ENCODE measurements at regions not wholly inside any gene's neighbourhood (a gene's known extent, or its start where the extent isn't known, plus 50 kb on each side); places are given as distances from the start of the nearest gene placed in this dataset.

GRCh38 chr1:31507676-31508530 is 68.4 kb upstream of the TINAGL1 start:
- no peak for TF ChIP-seq CTCF (IDR thresholded peaks at IDR 0.05)
- Histone ChIP-seq H3K4me1 (peaks cover 10% of the 10 kb centered on the region), H3K9ac (no peak overlapping the region), H3K4me2 (ENCODE audit: low read length) (no peak overlapping the region), H3K27ac (no peak overlapping the region), H3K27me3 (ENCODE audit: control insufficient read depth, insufficient read depth, low read length) (no peaks in the 10 kb centered on the region), H3K79me2 (no peaks in the 10 kb centered on the region), H3K9me3 (ENCODE audit: control insufficient read depth, low read length) (no peaks in the 10 kb centered on the region), H3K36me3 (ENCODE audit: control insufficient read depth, insufficient read depth, low read length) (no peaks in the 10 kb centered on the region), H2AFZ (no peak overlapping the region), H3K4me3 (ENCODE audit: low read depth, low read length) (no peak overlapping the region)

- H3K79me2 ChIP-seq: no peaks in the 10 kb centered on the region
- no peaks in the 10 kb centered on the region for H3K27me3 ChIP-seq (ENCODE audit: control insufficient read depth, insufficient read depth, low read length)
- TF ChIP-seq CTCF (IDR thresholded peaks at IDR 0.05): no peak
- H3K4me3 ChIP-seq (ENCODE audit: low read depth, low read length): no peak overlapping the region
- H3K9ac ChIP-seq: no peak overlapping the region
- no peaks in the 10 kb centered on the region for H3K36me3 ChIP-seq (ENCODE audit: control insufficient read depth, insufficient read depth, low read length)
- no peak overlapping the region for H3K27ac ChIP-seq
- H3K9me3 ChIP-seq (ENCODE audit: control insufficient read depth, low read length): no peaks in the 10 kb centered on the region
- no peak overlapping the region for H3K4me2 ChIP-seq (ENCODE audit: low read length)
- H3K4me1 ChIP-seq: peaks cover 10% of the 10 kb centered on the region
- no peak overlapping the region for H2AFZ ChIP-seq
These were observed 66.9 kb upstream of the TINAGL1 start for GRCh38 chr1:31509124-31510072.

- Histone ChIP-seq H3K4me3 (ENCODE audit: low read depth, low read length) (no peak overlapping the region), H3K27ac (no peak overlapping the region), H3K9ac (no peak overlapping the region), H2AFZ (no peak overlapping the region), H3K4me1 (peaks cover 10% of the 10 kb centered on the region), H3K27me3 (ENCODE audit: control insufficient read depth, insufficient read depth, low read length) (no peaks in the 10 kb centered on the region), H3K9me3 (ENCODE audit: control insufficient read depth, low read length) (no peaks in the 10 kb centered on the region), H3K79me2 (no peaks in the 10 kb centered on the region), H3K4me2 (ENCODE audit: low read length) (no peak overlapping the region), H3K36me3 (ENCODE audit: control insufficient read depth, insufficient read depth, low read length) (no peaks in the 10 kb centered on the region)
- TF ChIP-seq CTCF (IDR thresholded peaks at IDR 0.05): no peak
These were observed 66.0 kb upstream of the TINAGL1 start for GRCh38 chr1:31510304-31510703.

GRCh38 chr1:31510853-31511789 is 65.2 kb upstream of the TINAGL1 start:
- H3K9ac ChIP-seq: no peak overlapping the region
- no peak overlapping the region for H3K27ac ChIP-seq
- H3K36me3 ChIP-seq (ENCODE audit: control insufficient read depth, insufficient read depth, low read length): no peaks in the 10 kb centered on the region

More at GRCh38 chr1:31510853-31511789, 65.2 kb upstream of the TINAGL1 start:
- TF ChIP-seq CTCF (IDR thresholded peaks at IDR 0.05): no peak
- peak overlapping the region; percentile 26 for H3K4me2 ChIP-seq (ENCODE audit: low read length)
- no peaks in the 10 kb centered on the region for H3K79me2 ChIP-seq
- peak overlapping the region; percentile 3 for H2AFZ ChIP-seq
- H3K9me3 ChIP-seq (ENCODE audit: control insufficient read depth, low read length): no peaks in the 10 kb centered on the region
- peaks cover 10% of the 10 kb centered on the region for H3K4me1 ChIP-seq
- H3K27me3 ChIP-seq (ENCODE audit: control insufficient read depth, insufficient read depth, low read length): no peaks in the 10 kb centered on the region
- H3K4me3 ChIP-seq (ENCODE audit: low read depth, low read length): no peak overlapping the region
